ENCODE measurements at regions not wholly inside any gene's neighbourhood (a gene's known extent, or its start where the extent isn't known, plus 50 kb on each side); places are given as distances from the start of the nearest gene placed in this dataset.
"Not testable (repeated sequence)": the region's sequence is repeated elsewhere in the genome, so short reads cannot be mapped to it uniquely, and the experiment has no call there.

GRCh38 chr6:164744301-164744700 lies 565.1 kb downstream of the C6orf118 start:
- H4K20me1 ChIP-seq (ENCODE audit: insufficient read depth, low read length, poor library complexity, severe bottlenecking), result no peaks in the 10 kb centered on the region
- H3K79me2 ChIP-seq (ENCODE audit: insufficient read depth, low read length), result no peaks in the 10 kb centered on the region
- H3K4me1 ChIP-seq (ENCODE audit: insufficient read depth, low read length, poor library complexity, severe bottlenecking), result no peaks in the 10 kb centered on the region
- H2AFZ ChIP-seq (ENCODE audit: low read length), result no peak overlapping the region
- no peaks in the 10 kb centered on the region for H3K36me3 ChIP-seq (ENCODE audit: insufficient read depth, low read length)
- H3K9me3 ChIP-seq (ENCODE audit: insufficient read depth, low read depth, low read length), result no peaks in the 10 kb centered on the region
- no peak overlapping the region for H3K9ac ChIP-seq (ENCODE audit: low read depth, low read length, poor library complexity, severe bottlenecking)
- no peaks in the 10 kb centered on the region for H3F3A ChIP-seq (ENCODE audit: low read depth)
- no peaks in the 10 kb centered on the region for H3K9me2 ChIP-seq (replicated peaks; ENCODE audit: low read depth, low read length)
- no peak overlapping the region for H3K4me2 ChIP-seq (ENCODE audit: low read depth, low read length, poor library complexity, severe bottlenecking)
- no peaks in the 10 kb centered on the region for H3K27me3 ChIP-seq (ENCODE audit: insufficient read depth, low read length, poor library complexity, severe bottlenecking)
- TF ChIP-seq CTCF (conservative IDR thresholded peaks at IDR 0.05; ENCODE audit: low read length) (no peak), EZH2phosphoT487 (IDR thresholded peaks at IDR 0.05; ENCODE audit: borderline replicate concordance) (no peak)
- no peak overlapping the region for H3K4me3 ChIP-seq (ENCODE audit: low read length, poor library complexity, severe bottlenecking)

GRCh38 chr6:164741938-164742451 lies 567.4 kb downstream of the C6orf118 start:
- Histone ChIP-seq H3K9me2 (replicated peaks; ENCODE audit: low read depth, low read length) (no peaks in the 10 kb centered on the region), H3F3A (ENCODE audit: low read depth) (no peaks in the 10 kb centered on the region), H3K4me1 (ENCODE audit: insufficient read depth, low read length, poor library complexity, severe bottlenecking) (no peaks in the 10 kb centered on the region), H3K27me3 (ENCODE audit: insufficient read depth, low read length, poor library complexity, severe bottlenecking) (no peaks in the 10 kb centered on the region), H3K9ac (ENCODE audit: low read depth, low read length, poor library complexity, severe bottlenecking) (no peak overlapping the region), H3K4me3 (ENCODE audit: low read length, poor library complexity, severe bottlenecking) (no peak overlapping the region), H3K36me3 (ENCODE audit: insufficient read depth, low read length) (no peaks in the 10 kb centered on the region), H3K9me3 (ENCODE audit: insufficient read depth, low read depth, low read length) (no peaks in the 10 kb centered on the region), H4K20me1 (ENCODE audit: insufficient read depth, low read length, poor library complexity, severe bottlenecking) (no peaks in the 10 kb centered on the region), H3K4me2 (ENCODE audit: low read depth, low read length, poor library complexity, severe bottlenecking) (no peak overlapping the region), H2AFZ (ENCODE audit: low read length) (no peak overlapping the region), H3K79me2 (ENCODE audit: insufficient read depth, low read length) (no peaks in the 10 kb centered on the region)
- TF ChIP-seq EZH2phosphoT487 (IDR thresholded peaks at IDR 0.05; ENCODE audit: borderline replicate concordance) (no peak), CTCF (conservative IDR thresholded peaks at IDR 0.05; ENCODE audit: low read length) (no peak)

GRCh38 chr6:164736090-164736489 lies 573.3 kb downstream of the C6orf118 start:
- not testable (repeated sequence) for H3K79me2 ChIP-seq (ENCODE audit: insufficient read depth, low read length); H4K20me1 ChIP-seq (ENCODE audit: insufficient read depth, low read length, poor library complexity, severe bottlenecking); H3K9me3 ChIP-seq (ENCODE audit: insufficient read depth, low read depth, low read length); H3K27me3 ChIP-seq (ENCODE audit: insufficient read depth, low read length, poor library complexity, severe bottlenecking); H3K4me2 ChIP-seq (ENCODE audit: low read depth, low read length, poor library complexity, severe bottlenecking); H2AFZ ChIP-seq (ENCODE audit: low read length); H3K9ac ChIP-seq (ENCODE audit: low read depth, low read length, poor library complexity, severe bottlenecking); H3K36me3 ChIP-seq (ENCODE audit: insufficient read depth, low read length); H3K4me3 ChIP-seq (ENCODE audit: low read length, poor library complexity, severe bottlenecking); H3F3A ChIP-seq (ENCODE audit: low read depth); H3K4me1 ChIP-seq (ENCODE audit: insufficient read depth, low read length, poor library complexity, severe bottlenecking); H3K9me2 ChIP-seq (replicated peaks; ENCODE audit: low read depth, low read length)

- no peak overlapping the region for H3K4me2 ChIP-seq (ENCODE audit: low read depth, low read length, poor library complexity, severe bottlenecking)
- no peaks in the 10 kb centered on the region for H3F3A ChIP-seq (ENCODE audit: low read depth)
- H3K36me3 ChIP-seq (ENCODE audit: insufficient read depth, low read length), result no peaks in the 10 kb centered on the region
- H3K4me1 ChIP-seq (ENCODE audit: insufficient read depth, low read length, poor library complexity, severe bottlenecking), result no peaks in the 10 kb centered on the region
- H2AFZ ChIP-seq (ENCODE audit: low read length), result no peak overlapping the region
- no peaks in the 10 kb centered on the region for H4K20me1 ChIP-seq (ENCODE audit: insufficient read depth, low read length, poor library complexity, severe bottlenecking)
- TF ChIP-seq EZH2phosphoT487 (IDR thresholded peaks at IDR 0.05; ENCODE audit: borderline replicate concordance), result no peak
- TF ChIP-seq CTCF (conservative IDR thresholded peaks at IDR 0.05; ENCODE audit: low read length), result no peak
- no peak overlapping the region for H3K9ac ChIP-seq (ENCODE audit: low read depth, low read length, poor library complexity, severe bottlenecking)
- no peaks in the 10 kb centered on the region for H3K9me2 ChIP-seq (replicated peaks; ENCODE audit: low read depth, low read length)
- no peaks in the 10 kb centered on the region for H3K79me2 ChIP-seq (ENCODE audit: insufficient read depth, low read length)
- no peak overlapping the region for H3K4me3 ChIP-seq (ENCODE audit: low read length, poor library complexity, severe bottlenecking)
- H3K27me3 ChIP-seq (ENCODE audit: insufficient read depth, low read length, poor library complexity, severe bottlenecking), result no peaks in the 10 kb centered on the region
- H3K9me3 ChIP-seq (ENCODE audit: insufficient read depth, low read depth, low read length), result no peaks in the 10 kb centered on the region
Observed at GRCh38 chr6:164731539-164731938, 577.9 kb downstream of the C6orf118 start.
